CD4-positive, alpha-beta T cell treated with Interleukin-12 subunit alpha and Interleukin-12 subunit beta, for 1 hour (primary cell): ENCODE measurements at regions not wholly inside any gene's neighbourhood (a gene's known extent, or its start where the extent isn't known, plus 50 kb on each side); places are given as distances from the start of the nearest gene placed in this dataset.
"Not testable (repeated sequence)": the region's sequence is repeated elsewhere in the genome, so short reads cannot be mapped to it uniquely, and the experiment has no call there.

ENCODE experiments used
- DNase-seq: peaks from one replicate; pipeline ENCODE4 v3.0.0-alpha.2; 2020

DNA sequence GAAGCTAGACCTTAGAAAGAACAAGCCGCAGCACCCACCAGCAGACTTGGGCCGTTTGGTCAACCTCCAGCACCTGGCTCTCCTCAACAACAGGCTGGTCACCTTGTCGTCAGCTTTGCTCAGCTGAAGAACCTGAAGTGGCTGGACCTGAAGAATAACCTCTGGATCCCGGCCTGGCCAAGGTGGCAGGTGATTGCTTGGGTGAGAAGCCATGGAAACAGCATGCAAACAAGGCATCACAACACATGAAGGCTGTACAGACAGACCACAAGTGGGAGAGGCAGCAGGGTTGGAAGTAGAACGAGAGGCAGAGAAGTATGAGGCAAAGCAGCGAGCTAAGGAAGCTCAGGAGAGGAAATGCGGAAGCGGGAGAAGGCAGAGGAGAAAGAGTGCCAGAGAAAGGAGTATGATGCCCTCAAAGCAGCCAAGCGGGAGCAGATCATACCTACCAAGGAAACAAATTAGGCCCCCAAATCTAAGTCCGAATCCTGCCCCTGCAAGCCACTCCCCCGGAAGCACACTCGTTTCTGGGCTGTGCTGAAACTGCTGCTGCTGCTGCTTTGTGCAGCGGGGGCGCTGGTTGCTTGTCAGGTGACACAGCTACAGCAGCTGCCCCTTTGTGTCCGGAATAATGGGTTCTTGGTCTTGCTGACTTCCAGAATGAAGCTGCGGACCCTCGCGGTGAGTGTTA is 121.6 kb upstream of the LGSN start:
- DNase-seq = peak; percentile 18

GRCh38 chr6:63442870-63443269 is 123.1 kb upstream of the LGSN start:
- DNase-seq = no peak

DNA sequence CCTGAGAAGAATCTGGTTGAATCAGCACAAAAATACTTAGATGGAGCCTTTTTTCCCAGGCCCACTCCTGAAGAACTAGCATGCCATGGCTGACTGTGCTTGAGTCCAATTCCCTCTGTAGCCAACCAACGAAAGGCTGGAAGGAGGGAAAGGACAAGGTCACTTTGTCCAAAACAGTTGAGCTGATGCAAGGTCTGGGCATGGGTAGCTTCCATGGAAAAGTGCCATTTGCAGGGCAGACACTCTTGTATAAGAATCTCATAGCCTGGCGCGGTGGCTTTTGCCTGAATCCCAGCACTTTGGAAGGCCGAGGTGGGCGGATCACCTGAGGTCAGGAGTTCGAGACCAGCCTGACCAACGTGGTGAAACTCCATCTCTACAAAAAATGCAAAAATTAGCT is 125.0 kb upstream of the LGSN start:
- DNase-seq = no peak

DNA sequence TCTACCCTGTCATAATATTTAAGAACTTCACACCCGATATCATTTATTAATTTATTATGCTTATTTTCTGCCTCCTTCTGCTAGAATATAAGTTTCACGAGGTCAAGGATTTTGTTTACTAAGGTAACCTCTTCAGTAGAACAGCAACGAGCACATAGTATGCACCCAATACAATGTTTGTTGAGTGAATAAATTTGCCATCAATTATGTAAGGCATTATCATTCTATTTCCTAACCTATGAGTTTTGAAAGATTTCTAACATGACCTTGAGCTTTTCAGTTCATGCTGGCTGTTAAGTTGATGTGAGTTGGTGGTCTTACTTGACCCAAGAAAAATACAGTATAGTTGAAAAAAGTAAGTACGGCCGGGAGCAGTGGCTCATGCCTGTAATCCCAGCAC is 125.9 kb upstream of the LOC128125822 start:
- no peak for DNase-seq

- no peak for DNase-seq
Measured at GRCh38 chr6:63447134-63447533, 125.1 kb upstream of the LOC128125822 start.

DNA sequence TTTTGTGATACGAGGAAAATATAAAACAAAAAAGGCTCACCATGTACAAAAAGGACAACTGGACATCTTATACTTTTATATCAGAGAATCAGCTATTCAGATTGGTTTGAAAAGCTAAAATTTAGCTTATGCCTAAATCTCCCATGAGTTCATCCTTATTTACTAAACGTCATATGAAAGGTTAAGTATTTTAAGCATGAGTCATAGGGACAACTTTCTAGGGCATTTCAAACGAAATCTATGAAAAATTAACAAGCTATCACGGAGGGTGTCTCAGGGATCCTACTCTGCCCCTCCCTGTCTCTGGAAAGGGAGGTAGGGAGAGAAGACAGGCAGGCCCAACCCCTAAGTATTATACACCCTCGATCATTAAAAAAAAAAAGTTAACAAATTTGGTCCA is 124.1 kb upstream of the LOC128125822 start:
- no peak for DNase-seq

DNA sequence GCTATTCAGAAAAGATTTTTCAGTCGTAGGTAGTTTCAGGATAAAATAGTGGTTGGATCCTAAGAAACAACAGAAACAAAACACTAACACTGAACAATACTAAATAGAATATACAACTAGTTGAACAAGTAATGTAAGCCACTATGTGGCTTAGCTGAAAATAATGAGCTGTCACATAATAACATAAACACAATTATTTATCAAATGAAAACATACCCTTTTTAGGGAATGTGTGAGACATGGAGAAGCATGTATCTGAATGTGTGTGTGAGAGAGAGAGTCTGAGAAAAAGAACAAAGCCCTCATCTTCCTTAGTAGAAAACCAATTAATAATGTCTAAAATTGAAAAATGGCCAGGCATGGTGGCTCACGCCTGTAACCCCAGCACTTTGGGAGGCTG is 122.6 kb upstream of the LOC128125822 start:
- no peak for DNase-seq

DNA sequence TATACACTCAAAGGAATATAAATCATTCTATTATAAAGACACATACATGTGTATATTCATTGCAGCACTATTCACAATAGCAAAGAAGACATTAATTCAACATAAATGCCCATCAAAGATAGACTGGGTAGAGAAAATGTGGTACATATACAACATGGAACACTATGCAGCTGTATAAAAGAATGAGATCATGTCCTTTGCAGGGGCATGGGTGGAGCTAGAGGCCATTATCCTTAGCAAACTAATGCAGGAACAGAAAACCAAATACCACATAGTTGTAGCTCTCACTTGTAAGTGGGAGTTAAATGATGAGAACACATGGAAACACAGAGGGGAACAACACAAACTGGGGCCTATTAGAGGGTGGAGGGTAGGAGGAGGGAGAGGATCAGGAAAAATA is 121.0 kb upstream of the LOC128125822 start:
- no peak for DNase-seq

DNA sequence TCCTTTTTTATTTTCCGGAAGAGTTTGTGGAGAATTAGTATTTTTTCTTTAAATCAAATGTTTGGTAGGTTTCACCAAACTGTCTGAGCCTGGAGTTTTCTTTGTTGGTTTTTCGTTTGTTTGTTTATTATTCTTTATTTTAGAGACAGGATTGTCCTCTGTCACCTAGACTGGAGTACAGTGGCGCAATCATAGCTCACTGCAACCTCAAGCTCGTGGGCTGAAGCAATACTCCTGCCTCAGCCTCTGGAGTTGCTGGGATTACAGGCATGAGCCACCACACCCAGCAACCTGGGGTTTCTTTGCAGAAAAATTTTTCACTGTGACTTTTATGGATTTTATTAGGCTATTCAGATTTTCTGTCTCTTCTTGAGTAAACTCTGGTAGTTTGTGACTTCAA is 120.2 kb upstream of the LOC128125822 start:
- no peak for DNase-seq

GRCh38 chr6:63456734-63457133 is 115.5 kb upstream of the LOC128125822 start:
- DNase-seq = no peak

- no peak for DNase-seq
Measured at GRCh38 chr6:63458480-63459115, 113.7 kb upstream of the LOC128125822 start.

DNA sequence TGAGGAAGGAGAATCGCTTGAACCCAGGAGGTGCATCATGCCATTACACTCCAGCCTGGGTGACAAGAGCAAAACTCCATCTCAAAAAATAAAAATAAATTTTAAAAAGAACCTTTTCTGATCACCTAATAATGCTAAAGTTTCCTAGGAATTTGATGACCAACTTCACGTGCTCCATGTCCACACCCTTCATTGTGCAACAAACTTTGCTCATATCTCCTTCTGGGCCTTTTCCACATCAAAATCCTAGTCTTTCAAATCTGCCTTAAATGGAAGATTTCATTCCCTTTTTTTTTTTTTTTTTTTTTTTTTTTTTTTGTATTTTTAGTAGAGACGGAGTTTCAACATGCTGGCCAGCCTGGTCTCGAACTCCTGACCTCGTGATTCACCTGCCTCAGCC is 112.5 kb upstream of the LOC128125822 start:
- no peak for DNase-seq

GRCh38 chr6:63460971-63461370 is 111.3 kb upstream of the LOC128125822 start:
- no peak for DNase-seq

DNA sequence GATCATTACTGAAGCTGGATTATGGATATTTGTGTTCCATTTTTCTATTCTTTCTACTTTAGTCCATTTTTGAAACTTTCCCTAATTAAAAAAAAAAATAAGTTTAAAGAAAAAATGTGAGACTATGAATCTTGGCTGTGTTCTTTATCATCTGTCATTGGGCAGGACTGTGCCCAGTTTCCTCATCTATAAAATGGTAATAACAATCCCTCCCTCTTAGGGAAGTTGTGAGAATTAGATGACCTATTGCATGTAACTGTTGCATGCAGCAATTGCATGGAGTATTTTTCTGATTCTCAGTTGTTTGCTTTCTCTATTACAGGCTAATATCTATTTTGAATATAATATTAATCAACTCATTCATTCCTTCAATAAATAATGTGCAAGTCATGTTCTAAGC is 108.2 kb upstream of the LOC128125822 start:
- no peak for DNase-seq

DNA sequence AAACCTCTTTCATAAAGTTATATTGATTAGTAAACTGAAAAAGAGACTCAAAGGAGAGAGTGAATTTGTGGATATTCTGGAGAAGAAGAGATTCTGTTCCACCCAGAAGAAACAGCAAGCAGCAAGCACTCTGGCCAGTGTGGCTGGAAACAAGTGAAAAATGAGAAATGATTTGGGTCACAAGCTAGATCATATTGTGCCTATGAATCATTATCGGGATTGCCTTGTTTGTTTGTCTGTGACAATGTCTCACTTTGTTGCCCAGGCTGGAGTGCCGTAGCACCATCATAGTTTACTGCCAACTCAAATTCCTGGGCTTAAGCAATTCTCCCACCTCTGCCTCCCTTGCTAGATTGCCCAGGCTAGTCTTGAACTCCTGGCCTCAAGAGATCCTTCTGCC is 106.5 kb upstream of the LOC128125822 start:
- no peak for DNase-seq

- DNase-seq = no peak
Measured at GRCh38 chr6:63466242-63466733, 106.0 kb upstream of the LOC128125822 start.

- no peak for DNase-seq
Measured at GRCh38 chr6:63467247-63467954, 104.9 kb upstream of the LOC128125822 start.

GRCh38 chr6:63471145-63471544 is 101.1 kb upstream of the LOC128125822 start:
- not testable (repeated sequence) for DNase-seq

DNA sequence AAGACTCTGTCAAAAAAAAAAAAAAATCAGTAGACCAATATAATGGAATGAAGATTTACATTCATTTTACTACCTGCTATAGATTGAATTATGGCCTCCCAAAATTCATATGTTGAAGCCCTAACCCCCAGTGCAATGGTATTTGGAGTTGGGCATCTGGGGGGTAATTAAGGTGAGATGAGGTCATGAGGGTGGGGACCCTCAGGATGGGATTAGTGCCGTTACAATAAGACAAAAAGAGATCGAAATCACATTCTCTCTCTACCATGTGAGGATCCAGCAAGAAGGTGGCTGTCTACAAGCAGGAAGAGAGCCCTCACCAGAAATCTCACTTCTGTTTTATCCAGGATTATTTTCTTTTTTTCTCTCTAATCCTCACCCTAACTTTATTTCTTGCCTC is 100.6 kb upstream of the LOC128125822 start:
- DNase-seq = no peak

- DNase-seq = no peak
Measured at GRCh38 chr6:63475707-63476106, 96.6 kb upstream of the LOC128125822 start.

DNA sequence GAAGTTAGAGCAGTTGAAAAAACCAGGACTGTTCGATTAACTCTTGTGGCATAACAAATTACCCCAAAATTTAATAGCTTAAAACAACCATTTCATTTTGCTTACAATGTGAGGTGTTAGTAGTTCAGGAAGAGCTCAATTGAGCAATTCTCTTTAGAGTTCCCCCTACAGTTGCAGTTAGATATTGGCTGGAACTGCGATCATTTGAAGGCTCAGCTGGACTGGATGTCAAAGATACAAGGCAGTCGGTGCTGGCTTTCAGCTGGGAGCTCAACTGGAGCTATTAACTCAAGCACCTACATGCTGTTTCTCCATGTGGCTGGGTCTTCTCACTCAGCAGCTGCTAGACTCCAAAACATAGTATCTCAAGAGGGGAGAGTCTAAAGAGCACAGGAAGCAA is 96.0 kb upstream of the LOC128125822 start:
- DNase-seq = no peak

DNA sequence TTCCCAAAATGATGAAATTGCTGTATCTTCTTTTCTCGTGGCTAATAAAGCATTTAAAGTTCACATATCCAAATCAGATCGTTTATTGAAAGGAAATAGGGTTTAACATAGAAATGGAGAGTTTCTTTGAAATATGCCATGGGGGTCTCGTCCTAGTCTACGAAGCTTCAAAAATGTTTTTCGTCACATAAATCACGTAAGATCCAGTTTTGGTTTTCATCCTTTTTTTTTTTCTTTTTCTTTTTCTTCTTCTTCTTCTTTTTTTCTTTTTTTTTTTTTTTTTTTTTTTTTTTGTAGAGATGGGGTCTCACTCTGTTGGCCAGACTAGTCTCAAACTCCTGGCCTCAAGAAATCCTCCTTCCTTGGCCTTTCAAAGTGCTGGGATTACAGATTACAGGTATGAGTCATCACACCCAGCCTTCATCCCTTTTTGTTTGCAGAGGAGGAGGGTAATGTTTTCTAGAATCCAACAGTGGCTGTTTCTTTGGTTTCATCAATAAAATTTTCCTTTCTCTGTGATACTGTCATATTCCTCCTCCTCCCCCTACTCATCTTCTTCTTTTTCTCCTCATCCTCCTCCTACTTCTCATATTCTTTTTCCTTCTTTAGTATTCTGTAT is 94.7 kb upstream of the LOC128125822 start:
- DNase-seq = no peak

GRCh38 chr6:63478734-63479133 is 93.5 kb upstream of the LOC128125822 start:
- DNase-seq = no peak

DNA sequence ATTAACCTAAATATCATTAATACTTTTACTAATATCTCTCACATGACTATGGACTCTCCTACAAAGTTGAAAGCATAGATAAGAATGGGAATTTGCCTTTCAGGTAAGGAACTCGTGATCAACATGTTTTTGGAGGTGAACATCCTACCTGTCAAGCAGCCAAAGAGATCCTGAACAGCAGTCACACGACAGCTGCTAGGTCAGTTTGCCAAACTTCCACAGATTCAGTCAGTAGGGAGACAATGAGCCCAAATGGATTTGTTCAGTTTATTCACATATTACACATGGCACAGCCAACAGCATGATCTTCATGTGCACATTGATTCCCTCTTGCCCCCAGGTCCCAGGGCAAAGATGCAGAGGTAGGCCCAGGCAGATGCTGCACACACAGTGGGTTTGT is 86.1 kb upstream of the LOC128125822 start:
- no peak for DNase-seq
